ENCODE measurements at regions not wholly inside any gene's neighbourhood (a gene's known extent, or its start where the extent isn't known, plus 50 kb on each side); places are given as distances from the start of the nearest gene placed in this dataset.
"Not testable (repeated sequence)": the region's sequence is repeated elsewhere in the genome, so short reads cannot be mapped to it uniquely, and the experiment has no call there.

GRCh38 chr5:174828804-174829510, 104.6 kb downstream of the MSX2 start:
- DNase-seq, result no peak

GRCh38 chr5:174827558-174827957, 103.2 kb downstream of the MSX2 start:
- no peak for DNase-seq

GRCh38 chr5:174825587-174825986, 101.2 kb downstream of the MSX2 start:
- no peak for DNase-seq

GRCh38 chr5:174818430-174818829, 94.0 kb downstream of the MSX2 start:
- no peak for DNase-seq

GRCh38 chr5:174817610-174818009, 93.2 kb downstream of the MSX2 start:
- DNase-seq, result no peak

GRCh38 chr5:174816858-174817257, 92.5 kb downstream of the MSX2 start:
- no peak for DNase-seq

- DNase-seq, result no peak
Observed at GRCh38 chr5:174811438-174811837, 87.1 kb downstream of the MSX2 start.

GRCh38 chr5:174810796-174811195, 86.4 kb downstream of the MSX2 start:
- no peak for DNase-seq

GRCh38 chr5:174807471-174807870, 83.1 kb downstream of the MSX2 start:
- no peak for DNase-seq

- no peak for DNase-seq
Observed at GRCh38 chr5:174806729-174807128, 82.3 kb downstream of the MSX2 start.

- DNase-seq, result no peak
Observed at GRCh38 chr5:174801798-174802197, 77.4 kb downstream of the MSX2 start.

- no peak for DNase-seq
Observed at GRCh38 chr5:174800435-174800834, 76.1 kb downstream of the MSX2 start.

GRCh38 chr5:174799121-174799520, 74.7 kb downstream of the MSX2 start:
- DNase-seq, result no peak

GRCh38 chr5:174798551-174798951, 74.2 kb downstream of the MSX2 start:
- DNase-seq, result no peak

GRCh38 chr5:174796711-174797192, 72.4 kb downstream of the MSX2 start:
- DNase-seq, result no peak

GRCh38 chr5:174794931-174795672, 70.7 kb downstream of the MSX2 start:
- no peak for DNase-seq

GRCh38 chr5:174793684-174794328, 69.4 kb downstream of the MSX2 start:
- peak; percentile 32 for DNase-seq

GRCh38 chr5:174793076-174793475, 68.7 kb downstream of the MSX2 start:
- DNase-seq, result no peak

- not testable (repeated sequence) for DNase-seq
Observed at GRCh38 chr5:174792265-174792664, 67.9 kb downstream of the MSX2 start.

GRCh38 chr5:174790906-174791305, 66.5 kb downstream of the MSX2 start:
- no peak for DNase-seq

- no peak for DNase-seq
Observed at GRCh38 chr5:174789596-174789995, 65.2 kb downstream of the MSX2 start.

GRCh38 chr5:174785120-174785680, 60.8 kb downstream of the MSX2 start:
- DNase-seq, result no peak
